ENCODE measurements at regions not wholly inside any gene's neighbourhood (a gene's known extent, or its start where the extent isn't known, plus 50 kb on each side); places are given as distances from the start of the nearest gene placed in this dataset.

GRCh38 chr17:17422641-17423040 is 54.2 kb upstream of the MED9 start:
- no peak overlapping the region for H3K27ac ChIP-seq
- TF ChIP-seq CTCF (conservative IDR thresholded peaks at IDR 0.05) (no peak), ZFX (IDR thresholded peaks at IDR 0.05) (no peak)

GRCh38 chr17:17423656-17424055 is 53.1 kb upstream of the MED9 start:
- TF ChIP-seq CTCF (conservative IDR thresholded peaks at IDR 0.05) (no peak), ZFX (IDR thresholded peaks at IDR 0.05) (no peak)
- H3K27ac ChIP-seq: no peak overlapping the region

GRCh38 chr17:17424552-17424951 is 52.2 kb upstream of the MED9 start:
- no peak overlapping the region for H3K27ac ChIP-seq
- no peak for TF ChIP-seq ZFX (IDR thresholded peaks at IDR 0.05)
- no peak for TF ChIP-seq CTCF (conservative IDR thresholded peaks at IDR 0.05)

GRCh38 chr17:17425005-17425404 is 51.8 kb upstream of the MED9 start:
- TF ChIP-seq CTCF (conservative IDR thresholded peaks at IDR 0.05): no peak
- TF ChIP-seq ZFX (IDR thresholded peaks at IDR 0.05): no peak
- H3K27ac ChIP-seq: no peak overlapping the region

- H3K27ac ChIP-seq: no peak overlapping the region
- no peak for TF ChIP-seq ZFX (IDR thresholded peaks at IDR 0.05)
- TF ChIP-seq CTCF (conservative IDR thresholded peaks at IDR 0.05): no peak
These were observed 51.2 kb upstream of the MED9 start for GRCh38 chr17:17425591-17425990.

GRCh38 chr17:17426184-17426583 is 50.6 kb upstream of the MED9 start:
- H3K27ac ChIP-seq: no peak overlapping the region
- TF ChIP-seq CTCF (conservative IDR thresholded peaks at IDR 0.05) (no peak), ZFX (IDR thresholded peaks at IDR 0.05) (no peak)
